ENCODE measurements at regions not wholly inside any gene's neighbourhood (a gene's known extent, or its start where the extent isn't known, plus 50 kb on each side); places are given as distances from the start of the nearest gene placed in this dataset.

DNA sequence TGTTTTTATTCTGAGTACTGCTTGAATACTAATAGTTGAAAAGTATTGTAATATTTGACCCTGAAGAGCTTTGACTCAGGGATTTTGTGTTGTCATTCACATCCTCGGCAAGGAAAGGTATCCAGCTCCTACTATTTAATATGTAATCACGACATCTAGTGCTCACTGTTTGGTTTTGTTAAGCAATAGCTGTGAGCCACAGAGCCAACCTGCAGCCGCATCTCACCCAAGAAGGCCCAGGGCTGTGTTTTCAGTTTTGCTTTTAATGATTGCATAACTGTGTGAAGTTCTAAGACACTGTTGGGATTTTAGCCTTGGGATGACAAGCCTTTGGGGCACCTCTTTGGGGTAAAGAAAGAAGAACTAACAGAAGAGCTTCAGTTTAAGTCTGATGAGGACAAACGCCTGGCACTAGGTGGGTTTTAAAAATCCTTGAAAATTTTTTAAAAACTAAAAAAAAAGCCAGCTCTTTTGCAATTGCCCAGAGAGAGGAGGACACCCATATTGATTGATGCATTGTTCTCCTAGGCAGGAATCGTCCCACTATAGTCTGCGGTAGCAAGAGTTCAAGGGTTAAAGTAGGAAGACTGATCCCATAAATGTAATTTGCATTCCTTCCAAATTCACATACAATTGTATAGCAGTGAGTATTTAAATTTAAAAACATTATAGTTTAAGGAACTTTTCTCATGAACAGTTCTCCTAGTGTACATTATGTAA lies 157.8 kb downstream of the RELL1 start:
- POLR2A ChIA-PET = no interaction called here
- CTCF ChIA-PET = interaction anchor here (1.1 to 1.5 kb wide), 2 partner anchors 12 to 39 kb away, joined by 3 to 7 read pairs; no protein-coding TSS in a partner anchor
- TF ChIP-seq, protein P1, sequence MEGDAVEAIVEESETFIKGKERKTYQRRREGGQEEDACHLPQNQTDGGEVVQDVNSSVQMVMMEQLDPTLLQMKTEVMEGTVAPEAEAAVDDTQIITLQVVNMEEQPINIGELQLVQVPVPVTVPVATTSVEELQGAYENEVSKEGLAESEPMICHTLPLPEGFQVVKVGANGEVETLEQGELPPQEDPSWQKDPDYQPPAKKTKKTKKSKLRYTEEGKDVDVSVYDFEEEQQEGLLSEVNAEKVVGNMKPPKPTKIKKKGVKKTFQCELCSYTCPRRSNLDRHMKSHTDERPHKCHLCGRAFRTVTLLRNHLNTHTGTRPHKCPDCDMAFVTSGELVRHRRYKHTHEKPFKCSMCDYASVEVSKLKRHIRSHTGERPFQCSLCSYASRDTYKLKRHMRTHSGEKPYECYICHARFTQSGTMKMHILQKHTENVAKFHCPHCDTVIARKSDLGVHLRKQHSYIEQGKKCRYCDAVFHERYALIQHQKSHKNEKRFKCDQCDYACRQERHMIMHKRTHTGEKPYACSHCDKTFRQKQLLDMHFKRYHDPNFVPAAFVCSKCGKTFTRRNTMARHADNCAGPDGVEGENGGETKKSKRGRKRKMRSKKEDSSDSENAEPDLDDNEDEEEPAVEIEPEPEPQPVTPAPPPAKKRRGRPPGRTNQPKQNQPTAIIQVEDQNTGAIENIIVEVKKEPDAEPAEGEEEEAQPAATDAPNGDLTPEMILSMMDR (IDR thresholded peaks at IDR 0.05; ENCODE audit: control extremely low read depth, extremely low read depth, low read depth, missing control alignments) = no peak
- DNase-seq (ENCODE audit: extremely low spot score) = no peak

DNA sequence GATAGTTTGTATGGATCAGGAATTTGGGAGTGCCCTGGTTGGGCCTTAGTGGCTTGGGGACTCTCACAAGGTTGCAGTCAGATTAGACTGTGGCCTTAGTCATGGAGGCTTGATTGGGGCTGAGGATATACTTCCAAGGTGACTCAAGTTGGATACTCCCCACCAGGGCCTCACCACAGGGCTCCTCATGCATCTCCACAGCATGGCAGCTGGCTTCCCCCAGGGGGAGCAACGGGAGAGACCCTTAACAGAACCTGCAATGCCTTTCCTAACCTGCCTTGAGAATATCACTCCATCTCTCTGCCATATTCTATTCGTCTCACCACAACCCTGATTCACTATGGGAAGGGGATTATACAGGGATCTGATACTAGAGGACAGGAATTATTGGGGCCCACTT lies 161.9 kb downstream of the RELL1 start:
- ChIA-PET CTCF (interaction anchor here (1.3 kb wide), 1 partner anchor 25 kb away, joined by 3 read pairs; no protein-coding TSS in a partner anchor), POLR2A (no interaction called here)
- TF ChIP-seq, protein P1 (IDR thresholded peaks at IDR 0.05; ENCODE audit: control extremely low read depth, extremely low read depth, low read depth, missing control alignments) = no peak
- DNase-seq (ENCODE audit: extremely low spot score) = no peak

DNA sequence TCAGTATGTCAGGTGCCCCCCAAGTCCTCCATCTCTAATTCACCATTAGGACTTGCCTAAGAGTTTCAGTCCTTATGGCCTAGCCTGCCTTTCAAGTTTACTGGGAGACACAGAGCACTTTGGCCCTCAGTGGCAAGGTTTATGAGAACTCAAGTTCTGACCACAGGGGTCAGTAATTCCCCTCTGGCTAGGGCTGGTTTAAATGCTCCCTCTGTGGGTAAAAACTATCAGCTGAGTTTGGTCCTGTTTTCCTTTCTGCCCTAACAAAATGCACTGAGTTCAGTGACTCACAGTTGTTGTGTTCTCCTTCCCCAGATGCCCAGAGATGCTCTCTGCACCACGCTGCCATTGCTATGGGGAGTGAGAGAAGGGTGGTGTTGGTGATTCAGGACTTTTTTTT lies 163.2 kb downstream of the RELL1 start:
- ChIA-PET POLR2A (no interaction called here), CTCF (no interaction called here)
- DNase-seq (ENCODE audit: extremely low spot score) = no peak
- TF ChIP-seq, protein P1 (IDR thresholded peaks at IDR 0.05; ENCODE audit: control extremely low read depth, extremely low read depth, low read depth, missing control alignments) = no peak

DNA sequence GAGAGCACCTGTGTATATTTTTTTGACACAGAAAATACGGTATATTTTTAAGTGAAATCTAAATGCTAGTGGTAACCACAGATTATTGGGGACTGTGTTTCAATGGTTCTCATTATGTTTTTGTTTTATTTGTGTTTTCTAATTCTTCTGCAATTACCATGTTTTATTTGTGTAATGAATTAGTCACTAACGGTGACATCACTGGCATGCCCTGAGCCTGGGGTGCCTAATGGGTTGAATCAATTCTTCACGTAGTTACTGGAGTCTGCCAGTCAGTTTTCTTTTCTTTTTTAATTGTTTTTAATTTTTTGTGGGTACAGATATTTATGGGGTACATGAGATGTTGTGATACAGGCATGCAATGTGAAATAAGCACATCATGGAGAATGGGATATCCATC lies 168.8 kb downstream of the RELL1 start:
- TF ChIP-seq, protein P1 (IDR thresholded peaks at IDR 0.05; ENCODE audit: control extremely low read depth, extremely low read depth, low read depth, missing control alignments) = no peak
- ChIA-PET POLR2A (no interaction called here), CTCF (no interaction called here)
- no peak for DNase-seq (ENCODE audit: extremely low spot score)

DNA sequence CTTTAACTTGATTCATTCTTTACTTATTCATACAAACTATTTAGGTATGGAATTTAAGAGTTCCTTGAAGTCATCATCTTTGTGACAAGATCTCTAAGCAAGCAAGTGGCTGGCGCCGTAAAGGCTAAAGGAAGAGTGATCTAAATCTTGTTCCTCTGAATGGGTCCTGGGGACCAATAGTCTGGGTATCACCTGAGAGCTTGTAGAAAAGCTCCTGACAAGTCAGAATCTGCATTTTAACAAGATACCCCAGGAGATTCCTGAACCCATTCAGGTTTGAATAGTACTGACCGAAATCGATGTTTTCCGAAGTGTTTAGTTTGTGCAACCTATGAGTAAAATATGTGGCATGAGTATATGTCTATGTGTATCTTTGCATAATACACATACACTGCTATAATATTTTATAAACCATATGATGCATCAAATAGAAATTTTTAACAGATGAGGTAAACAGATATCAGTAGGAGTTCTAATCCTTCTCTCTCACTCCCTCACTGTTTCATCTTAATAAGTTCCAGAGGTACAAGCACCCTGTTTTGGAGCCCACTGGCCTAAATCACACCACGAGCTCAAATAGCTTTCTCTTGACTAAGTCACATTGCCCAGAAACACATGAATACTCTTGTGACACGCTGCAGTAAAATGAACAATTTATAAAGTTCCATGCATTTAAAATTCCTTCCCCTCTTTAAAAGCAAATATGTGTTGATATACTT lies 170.0 kb downstream of the RELL1 start:
- TF ChIP-seq, protein P1 (IDR thresholded peaks at IDR 0.05; ENCODE audit: control extremely low read depth, extremely low read depth, low read depth, missing control alignments) = no peak
- ChIA-PET CTCF (no interaction called here), POLR2A (no interaction called here)
- no peak for DNase-seq (ENCODE audit: extremely low spot score)

DNA sequence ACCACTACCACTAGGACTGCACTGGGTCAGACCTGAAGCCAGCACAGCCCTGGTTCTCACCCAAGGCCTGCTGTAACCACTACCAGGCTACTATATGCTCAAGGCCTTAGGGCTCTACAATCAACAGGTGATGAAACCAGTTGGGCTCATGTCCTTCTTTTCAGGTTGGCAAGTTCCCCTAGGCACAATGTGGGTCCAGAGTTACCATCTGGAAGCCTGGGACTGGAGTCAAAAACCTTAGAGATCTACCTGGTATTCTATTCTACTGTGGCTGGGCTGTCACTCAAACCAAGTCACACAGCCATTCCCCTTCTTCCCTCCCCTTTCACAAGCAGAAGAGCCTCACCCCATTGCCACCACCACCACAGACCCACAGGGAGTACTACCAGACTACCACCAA lies 175.6 kb downstream of the RELL1 start:
- DNase-seq (ENCODE audit: extremely low spot score) = no peak
- TF ChIP-seq, protein P1 (IDR thresholded peaks at IDR 0.05; ENCODE audit: control extremely low read depth, extremely low read depth, low read depth, missing control alignments) = no peak
- POLR2A ChIA-PET = no interaction called here
- CTCF ChIA-PET = no interaction called here
